ENCODE measurements at regions not wholly inside any gene's neighbourhood (a gene's known extent, or its start where the extent isn't known, plus 50 kb on each side); places are given as distances from the start of the nearest gene placed in this dataset.

DNA sequence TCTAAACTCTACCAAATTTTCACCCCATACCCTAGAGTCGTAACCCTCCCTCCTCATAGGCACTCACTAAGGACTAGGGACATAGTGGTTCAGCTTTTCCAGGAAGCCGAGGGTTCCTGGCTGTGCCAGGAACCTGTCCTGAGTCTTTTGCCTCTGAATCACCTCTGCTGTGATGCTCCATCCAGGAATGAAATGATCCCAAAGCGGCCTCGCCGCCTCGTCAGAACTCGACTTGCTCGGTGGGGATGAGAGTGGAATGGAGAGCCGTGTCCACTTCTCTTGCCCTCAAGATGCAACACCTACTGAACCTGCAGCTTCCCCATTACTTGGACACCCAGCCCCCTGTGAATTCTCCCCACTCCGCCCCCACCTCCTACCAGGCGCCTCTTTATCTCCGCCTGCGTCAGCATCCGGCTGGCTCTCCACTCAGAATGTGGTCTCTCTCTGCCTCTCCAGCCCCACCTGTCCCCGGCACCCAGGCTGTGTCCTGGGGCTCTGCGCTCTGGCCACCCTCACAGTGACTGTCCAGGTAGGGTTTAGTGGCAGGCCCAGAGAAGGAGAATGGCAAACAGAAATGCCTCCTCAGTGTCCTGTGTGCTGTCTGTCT lies 366.1 kb upstream of the ZNF32 start:
- TF ChIP-seq ZFX (IDR thresholded peaks at IDR 0.05), result no peak
- TF ChIP-seq, protein P1, sequence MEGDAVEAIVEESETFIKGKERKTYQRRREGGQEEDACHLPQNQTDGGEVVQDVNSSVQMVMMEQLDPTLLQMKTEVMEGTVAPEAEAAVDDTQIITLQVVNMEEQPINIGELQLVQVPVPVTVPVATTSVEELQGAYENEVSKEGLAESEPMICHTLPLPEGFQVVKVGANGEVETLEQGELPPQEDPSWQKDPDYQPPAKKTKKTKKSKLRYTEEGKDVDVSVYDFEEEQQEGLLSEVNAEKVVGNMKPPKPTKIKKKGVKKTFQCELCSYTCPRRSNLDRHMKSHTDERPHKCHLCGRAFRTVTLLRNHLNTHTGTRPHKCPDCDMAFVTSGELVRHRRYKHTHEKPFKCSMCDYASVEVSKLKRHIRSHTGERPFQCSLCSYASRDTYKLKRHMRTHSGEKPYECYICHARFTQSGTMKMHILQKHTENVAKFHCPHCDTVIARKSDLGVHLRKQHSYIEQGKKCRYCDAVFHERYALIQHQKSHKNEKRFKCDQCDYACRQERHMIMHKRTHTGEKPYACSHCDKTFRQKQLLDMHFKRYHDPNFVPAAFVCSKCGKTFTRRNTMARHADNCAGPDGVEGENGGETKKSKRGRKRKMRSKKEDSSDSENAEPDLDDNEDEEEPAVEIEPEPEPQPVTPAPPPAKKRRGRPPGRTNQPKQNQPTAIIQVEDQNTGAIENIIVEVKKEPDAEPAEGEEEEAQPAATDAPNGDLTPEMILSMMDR (conservative IDR thresholded peaks at IDR 0.05), result no peak
- H3K27ac ChIP-seq, result no peak overlapping the region

DNA sequence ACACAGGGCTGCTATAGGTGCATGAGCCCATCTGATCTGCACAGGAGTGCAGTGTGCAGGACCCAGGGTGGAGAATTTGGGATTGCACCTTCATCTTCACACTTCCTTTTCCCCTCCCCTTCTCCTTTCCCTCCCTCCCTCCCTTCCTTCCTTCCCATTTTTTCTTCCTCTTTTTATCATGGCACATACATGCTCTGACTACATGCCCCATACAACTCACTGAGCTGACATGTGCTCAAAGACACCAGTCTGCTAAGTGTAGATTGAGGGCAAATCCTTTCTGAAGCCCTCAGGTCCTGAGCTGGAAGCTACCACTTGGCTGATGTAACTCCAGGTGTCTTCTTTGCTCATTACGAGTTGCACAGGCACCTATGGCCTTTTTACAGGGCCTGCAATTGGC lies 365.3 kb upstream of the ZNF32 start:
- TF ChIP-seq, protein P1 (conservative IDR thresholded peaks at IDR 0.05), result no peak
- TF ChIP-seq ZFX (IDR thresholded peaks at IDR 0.05), result no peak
- H3K27ac ChIP-seq, result no peak overlapping the region

DNA sequence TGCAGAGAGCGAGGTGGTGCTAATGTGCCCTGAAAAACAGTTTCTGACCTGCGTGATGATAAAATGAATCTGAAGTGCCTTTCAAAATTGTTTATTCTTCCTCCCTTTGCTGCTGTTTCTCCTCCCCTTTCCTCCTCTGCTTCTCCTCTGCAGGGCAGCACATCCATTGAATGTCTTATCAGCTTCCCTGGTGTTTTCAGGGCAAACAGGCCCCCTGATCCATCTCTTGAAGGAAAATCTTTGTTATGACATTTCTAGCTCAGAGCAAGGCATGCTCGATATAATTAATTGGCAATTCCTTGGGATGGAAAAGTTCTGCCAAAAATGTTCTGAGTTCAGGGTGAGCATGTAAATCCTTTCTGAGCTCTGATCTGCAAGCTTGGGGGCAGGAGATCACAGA lies 364.2 kb upstream of the ZNF32 start:
- no peak for TF ChIP-seq ZFX (IDR thresholded peaks at IDR 0.05)
- TF ChIP-seq, protein P1 (conservative IDR thresholded peaks at IDR 0.05), result no peak
- no peak overlapping the region for H3K27ac ChIP-seq

DNA sequence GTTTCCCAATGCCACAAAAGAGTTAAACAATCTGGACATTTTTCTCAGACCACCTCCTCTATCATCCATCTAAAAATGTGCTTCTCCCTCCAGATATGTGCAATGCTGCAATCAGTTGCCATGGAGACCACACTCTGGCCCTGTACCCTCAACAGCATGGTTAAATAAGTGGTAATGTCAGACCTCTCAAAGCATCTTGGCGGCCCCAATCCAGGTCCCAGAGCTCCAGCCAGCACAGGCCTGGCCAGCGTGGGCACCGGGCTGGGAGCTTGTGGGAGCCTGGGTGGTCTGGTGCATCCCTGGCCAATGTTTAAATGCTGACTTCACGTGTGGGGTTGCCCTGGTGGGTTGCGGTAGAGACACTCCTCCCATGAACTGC lies 362.9 kb upstream of the ZNF32 start:
- TF ChIP-seq, protein P1 (conservative IDR thresholded peaks at IDR 0.05), result no peak
- no peak for TF ChIP-seq ZFX (IDR thresholded peaks at IDR 0.05)

DNA sequence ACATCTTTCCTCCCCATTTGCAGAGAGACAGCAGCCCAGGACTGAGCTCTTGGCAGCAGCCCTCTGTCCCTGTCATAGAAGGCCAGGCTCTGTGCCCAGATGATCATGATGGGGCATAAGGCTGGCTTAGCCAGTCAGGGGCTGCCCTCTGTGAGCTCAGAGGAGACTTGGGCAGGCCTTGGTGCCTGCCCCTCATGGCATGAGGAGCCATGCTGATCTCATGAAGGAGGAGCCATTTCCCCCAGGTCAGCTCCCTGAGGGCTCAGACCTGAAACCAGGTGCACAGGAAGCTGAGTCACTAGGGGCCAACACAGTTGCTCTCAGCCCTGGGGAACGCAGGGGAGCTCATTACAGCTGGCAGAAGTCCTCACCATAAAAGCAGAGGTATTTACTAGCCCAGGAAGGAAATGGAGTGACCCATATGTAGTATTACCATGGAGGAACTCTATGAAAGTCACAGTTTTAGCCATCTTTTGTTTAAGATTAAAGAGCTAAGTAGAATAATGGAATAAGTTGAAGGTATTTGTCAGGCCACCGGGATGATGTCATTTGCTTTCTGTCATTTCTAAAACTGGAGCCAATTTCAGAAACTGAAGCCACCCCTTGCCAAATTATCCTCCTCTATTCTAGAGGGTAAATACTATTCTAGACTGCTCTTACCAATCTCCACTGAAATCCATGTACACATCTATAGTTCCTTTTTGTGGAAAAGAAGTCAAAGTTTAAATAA lies 362.4 kb upstream of the ZNF32 start:
- TF ChIP-seq, protein P1 (conservative IDR thresholded peaks at IDR 0.05), result no peak
- TF ChIP-seq ZFX (IDR thresholded peaks at IDR 0.05), result no peak
- H3K27ac ChIP-seq, result no peak overlapping the region

More for the DNA sequence above, 362.9 kb upstream of the ZNF32 start:
- no peak overlapping the region for H3K27ac ChIP-seq

DNA sequence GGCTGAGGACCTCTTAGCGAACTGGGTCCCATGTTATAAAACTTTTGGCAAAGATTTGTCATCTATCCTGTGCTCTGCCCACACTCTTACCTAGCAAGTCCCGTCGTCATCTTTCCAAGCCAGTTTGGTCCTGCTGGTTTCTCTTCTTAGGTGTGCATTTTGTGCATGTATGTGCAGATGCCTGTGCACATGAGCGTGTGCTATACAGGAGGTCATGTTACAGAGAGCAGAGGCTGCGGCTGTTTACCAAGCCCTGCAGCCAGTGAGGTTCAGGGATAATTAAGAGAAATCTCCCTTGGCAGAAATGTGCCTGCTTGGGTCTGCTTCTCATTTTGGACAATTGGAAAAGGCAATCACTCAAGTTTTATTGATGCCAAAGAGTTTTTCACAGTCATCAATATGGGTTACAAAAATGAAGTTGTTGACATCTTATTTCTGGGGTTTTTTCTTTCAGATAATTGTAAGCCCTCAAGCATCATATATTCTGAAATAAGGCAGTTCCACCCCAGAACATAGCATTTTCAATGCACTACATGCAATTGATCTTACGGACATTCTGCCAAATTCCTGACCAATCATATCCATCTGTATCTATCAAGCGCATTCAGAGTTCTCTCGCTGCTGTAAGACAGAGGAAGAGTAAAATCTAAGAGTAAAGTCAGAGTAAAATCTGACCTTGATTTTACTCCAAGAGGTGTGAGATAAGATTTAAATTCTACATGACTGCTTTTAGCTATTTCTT lies 361.4 kb upstream of the ZNF32 start:
- H3K27ac ChIP-seq, result no peak overlapping the region
- no peak for TF ChIP-seq ZFX (IDR thresholded peaks at IDR 0.05)

DNA sequence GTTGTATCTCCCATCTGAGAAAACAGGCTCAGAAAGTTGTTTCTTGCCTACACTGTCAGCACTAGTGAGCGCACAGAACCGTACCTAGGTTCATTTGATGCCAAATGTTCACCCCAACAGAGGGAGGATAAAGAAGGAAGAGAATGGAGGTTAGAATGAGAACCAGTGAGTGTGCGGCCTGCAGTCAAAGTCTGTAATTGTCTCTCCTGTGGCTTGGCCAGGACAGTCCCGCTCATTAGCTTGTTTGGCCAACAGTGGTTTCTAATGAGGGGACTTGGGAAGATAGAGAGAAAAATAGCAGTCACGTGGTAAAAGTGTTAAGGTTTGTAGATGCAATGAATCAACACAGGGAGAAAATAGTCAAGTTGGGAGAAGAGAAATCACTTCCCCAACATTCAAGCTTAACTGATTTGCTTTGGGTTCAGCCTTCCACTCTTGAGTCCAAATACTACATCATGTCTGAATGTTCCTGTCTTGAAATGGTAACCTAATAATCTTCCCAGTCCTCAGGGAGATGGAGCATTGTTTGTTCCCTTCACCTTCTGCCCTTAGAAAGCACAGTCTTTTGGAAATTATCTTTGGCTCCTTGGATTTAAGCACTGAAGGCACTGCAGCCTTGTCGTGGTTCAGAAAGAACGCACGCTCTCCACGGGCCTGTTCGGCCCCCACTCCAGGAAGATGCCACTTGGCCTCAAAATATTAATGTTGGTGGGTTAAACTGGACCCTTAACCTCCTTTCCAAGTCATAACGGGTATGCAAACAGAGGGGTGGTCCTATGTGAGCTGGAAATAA lies 360.4 kb upstream of the ZNF32 start:
- TF ChIP-seq ZFX (IDR thresholded peaks at IDR 0.05), result no peak
- TF ChIP-seq, protein P1 (conservative IDR thresholded peaks at IDR 0.05), result no peak
- no peak overlapping the region for H3K27ac ChIP-seq
